Stimulated activated CD4-positive, alpha-beta T cell treated with anti-CD3 and anti-CD28 coated beads, Interleukin-12 subunit alpha, Interleukin-12 subunit beta, amount 100 ng/mL, for 24 hours (primary cell): ENCODE measurements at regions not wholly inside any gene's neighbourhood (a gene's known extent, or its start where the extent isn't known, plus 50 kb on each side); places are given as distances from the start of the nearest gene placed in this dataset.

Source experiments
- DNase-seq, 2 experiments: peaks; one replicate each; pipeline ENCODE4 v3.0.0-alpha.2; 2020; ENCODE audit warnings: low read depth in 2 of 2

DNA sequence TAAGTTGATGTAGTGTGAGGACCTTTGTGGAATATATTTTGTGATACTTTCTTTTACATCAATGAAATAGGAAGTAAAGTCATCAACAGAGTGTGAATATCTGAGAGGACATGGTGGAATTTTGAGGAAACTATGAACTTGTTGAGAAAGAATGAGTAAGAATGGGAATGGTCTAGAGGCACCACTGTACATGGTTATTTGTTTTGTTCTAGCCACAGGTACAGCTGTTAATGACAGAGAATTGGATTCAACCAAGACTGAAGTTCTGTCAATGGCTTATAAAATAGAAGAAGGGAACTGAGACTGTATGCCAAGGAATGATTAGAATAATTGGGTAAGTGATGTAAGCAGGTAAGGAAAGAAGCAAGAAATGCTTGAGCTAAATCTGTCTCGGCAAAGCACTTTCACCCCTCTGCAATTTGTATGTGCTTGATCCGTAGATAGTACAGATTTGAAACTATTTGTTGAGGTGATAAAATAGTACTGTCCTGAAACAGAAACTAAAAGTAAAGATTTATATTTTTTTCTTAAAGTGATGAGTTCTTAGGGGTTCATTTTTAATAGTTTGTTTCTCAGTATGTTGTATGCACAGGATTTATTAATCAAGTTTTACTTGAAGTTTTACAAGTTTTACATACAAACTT, 468.8 kb upstream of the SMC2 start:
- no peak for DNase-seq

DNA sequence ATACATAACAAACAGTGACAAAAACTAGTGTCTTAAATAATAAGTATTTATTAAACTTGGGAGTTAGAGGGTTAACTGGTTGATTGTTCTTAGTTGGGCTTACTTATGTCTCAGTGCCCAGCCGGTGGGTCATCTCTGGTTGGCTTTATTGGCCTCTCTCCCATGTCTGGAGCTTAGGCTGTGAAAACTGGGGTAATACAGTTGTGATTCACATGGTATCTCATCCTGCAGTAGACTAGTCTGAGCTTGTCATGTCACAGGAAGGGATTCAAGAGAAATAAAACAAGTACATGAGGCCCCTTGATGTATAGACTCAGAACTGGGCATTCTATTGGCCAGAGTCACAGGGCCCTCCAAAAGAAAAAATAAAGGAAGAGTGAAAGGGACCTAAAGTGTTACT, 466.4 kb upstream of the SMC2 start:
- DNase-seq = no peak

DNA sequence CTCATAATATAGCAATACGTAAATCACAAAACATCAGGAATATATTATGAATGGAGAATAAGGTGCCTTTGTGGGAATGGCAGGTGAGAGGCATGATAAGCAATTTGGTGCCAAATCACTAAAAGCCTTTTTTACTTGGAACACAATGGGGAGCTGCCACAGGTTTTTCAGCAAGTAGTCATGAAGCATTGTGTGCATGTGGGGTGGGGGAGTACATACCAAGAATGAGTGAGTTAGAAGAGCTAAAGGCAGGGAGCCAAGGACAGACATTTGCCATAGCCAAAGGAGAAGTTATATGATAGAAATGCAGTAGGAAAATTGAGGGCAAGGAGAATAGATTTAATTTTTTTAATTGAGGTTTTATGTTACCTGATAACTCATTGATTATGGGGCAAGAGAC, 445.0 kb upstream of the SMC2 start:
- no peak for DNase-seq

DNA sequence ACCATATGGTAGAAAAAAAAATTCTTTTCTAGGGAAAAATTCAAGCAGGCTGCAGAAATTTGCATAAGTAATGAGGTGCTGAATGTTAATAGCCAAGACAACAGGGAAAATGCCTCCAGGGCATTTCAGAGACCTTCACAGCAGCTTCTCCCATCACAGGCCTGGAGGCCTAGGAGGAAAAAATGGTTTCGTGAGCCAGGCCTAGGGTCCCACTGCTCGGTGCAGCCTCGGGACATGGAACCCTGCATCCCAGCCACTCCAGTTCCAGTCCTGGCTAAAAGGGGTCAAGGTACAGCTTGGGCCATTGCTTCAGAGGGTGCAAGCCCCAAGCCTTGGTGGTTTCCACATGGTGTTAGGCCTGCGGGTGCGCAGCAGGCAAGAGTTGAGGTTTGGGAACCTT, 436.0 kb upstream of the SMC2 start:
- no peak for DNase-seq

GRCh38 chr9:103660830-103661229, 433.3 kb upstream of the SMC2 start:
- no peak for DNase-seq

DNA sequence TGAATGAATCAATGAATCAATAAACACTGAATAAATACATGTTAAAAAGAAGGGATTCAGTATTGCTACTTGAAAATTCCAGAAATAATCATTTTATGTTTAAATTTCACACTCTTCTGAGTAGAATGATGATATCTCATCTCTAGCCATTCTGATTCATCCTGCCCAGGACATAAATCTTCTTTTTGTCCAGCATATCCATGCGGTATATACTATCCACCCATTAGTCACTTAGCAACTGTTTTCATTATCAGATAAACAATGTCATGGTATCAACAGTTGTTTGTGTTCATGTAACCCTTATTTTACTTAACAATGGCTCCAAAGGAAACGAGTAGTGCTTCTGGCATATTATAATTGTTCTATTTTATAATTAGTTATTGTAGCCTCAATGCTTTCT, 432.4 kb upstream of the SMC2 start:
- no peak for DNase-seq

GRCh38 chr9:103669296-103669695, 424.8 kb upstream of the SMC2 start:
- no peak for DNase-seq

DNA sequence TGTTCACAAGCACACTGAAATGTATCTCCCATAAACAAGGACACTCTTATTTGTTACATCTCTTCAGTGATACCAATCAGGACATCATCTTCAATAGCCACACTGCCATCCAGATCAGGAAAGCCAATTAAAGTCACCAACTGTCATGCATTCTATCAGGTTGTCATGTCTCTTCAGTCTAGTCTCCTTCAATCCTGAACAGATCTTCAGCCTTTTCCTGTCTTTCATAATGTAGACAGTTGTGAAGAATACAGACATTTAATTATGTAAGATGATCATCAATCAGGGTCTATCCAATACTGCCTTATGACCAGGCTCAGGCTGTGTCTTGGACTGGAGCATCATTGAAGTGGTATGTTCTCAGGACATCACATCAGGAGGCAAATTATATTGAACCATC, 419.8 kb upstream of the SMC2 start:
- no peak for DNase-seq

DNA sequence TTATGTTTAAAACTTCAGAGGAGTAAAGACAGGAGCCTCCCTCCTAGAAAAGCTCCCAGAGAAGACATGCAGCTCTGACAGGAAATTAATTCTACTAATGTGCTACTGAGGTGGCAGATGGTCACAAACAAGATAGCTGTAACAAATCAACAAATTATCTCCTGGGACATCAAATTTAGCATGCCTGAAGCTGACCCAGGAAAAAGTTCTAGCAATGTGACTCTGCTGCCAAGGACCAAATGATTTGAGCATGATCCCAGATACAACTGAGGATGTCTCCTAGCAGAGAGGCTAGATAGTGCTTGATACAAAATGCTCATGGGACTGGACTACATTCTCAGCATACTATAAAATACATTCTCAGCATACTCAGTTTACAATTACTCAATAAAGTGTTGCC, 413.5 kb upstream of the SMC2 start:
- DNase-seq = no peak

GRCh38 chr9:103681435-103681834, 412.7 kb upstream of the SMC2 start:
- no peak for DNase-seq

- no peak for DNase-seq
Observed at GRCh38 chr9:103700195-103700962, 393.7 kb upstream of the SMC2 start.

GRCh38 chr9:103702572-103702971, 391.5 kb upstream of the SMC2 start:
- no peak for DNase-seq

- DNase-seq = no peak
Observed at GRCh38 chr9:103707181-103707580, 386.9 kb upstream of the SMC2 start.

DNA sequence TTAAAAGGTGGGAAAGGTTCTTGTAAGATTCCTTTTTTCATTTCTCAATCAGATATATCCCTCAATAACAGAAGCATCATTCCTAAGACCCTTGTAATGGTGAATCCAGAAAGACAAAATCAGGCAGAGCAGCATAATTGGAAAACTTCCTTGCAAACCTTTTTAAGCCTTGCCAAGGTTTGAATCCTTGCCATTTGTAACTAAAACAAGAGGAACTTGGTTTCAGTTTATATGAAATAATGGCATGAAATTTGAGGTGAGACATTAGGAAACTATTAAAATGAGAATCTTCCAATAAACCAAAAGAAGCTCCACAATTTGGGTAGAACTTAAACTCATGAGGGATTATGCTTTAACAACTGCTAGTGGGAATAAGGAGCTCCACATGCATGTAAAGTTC, 384.7 kb upstream of the SMC2 start:
- DNase-seq = no peak

- no peak for DNase-seq
Observed at GRCh38 chr9:103713631-103714030, 380.5 kb upstream of the SMC2 start.

DNA sequence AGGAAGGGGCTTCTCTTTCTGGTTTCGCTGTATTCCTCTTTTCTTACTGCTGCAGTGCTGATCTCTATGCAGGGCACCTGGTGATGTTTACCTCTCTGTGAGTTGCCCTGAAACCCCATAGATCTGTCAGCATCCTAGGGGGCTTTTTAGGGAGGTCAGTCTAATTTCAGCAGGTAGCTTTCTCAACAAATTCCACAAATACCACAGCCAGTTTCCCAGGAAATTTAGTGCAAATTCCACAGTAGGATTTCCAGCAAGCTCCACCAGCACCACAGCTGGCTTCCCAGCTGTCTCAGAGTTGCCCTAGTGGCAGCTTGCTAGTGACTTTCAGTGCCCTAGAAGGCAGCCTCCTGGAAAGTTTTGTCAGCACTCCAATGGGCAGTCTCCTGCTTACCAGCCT, 379.1 kb upstream of the SMC2 start:
- DNase-seq = no peak

DNA sequence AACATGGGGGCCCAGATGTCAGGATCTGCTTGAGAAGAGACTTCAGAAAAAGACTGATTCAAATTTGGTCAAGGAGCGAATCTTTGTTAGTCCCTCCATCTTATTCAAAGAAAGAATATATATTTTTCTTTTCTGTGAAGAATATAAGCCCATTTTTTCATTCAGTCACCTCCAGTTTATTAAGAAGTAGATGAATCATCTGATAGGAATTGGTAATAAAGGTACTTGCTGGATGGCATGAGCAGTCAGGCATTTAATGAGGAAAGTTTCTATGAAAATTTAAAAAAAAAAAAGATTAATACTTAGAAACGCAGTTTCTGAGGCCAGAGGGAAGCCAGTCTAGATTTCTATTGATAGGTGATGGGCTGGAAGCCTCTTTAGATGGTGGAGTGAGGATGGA, 373.1 kb upstream of the SMC2 start:
- no peak for DNase-seq

GRCh38 chr9:103730866-103731265, 363.2 kb upstream of the SMC2 start:
- no peak for DNase-seq

GRCh38 chr9:103731541-103731940, 362.6 kb upstream of the SMC2 start:
- DNase-seq = no peak

DNA sequence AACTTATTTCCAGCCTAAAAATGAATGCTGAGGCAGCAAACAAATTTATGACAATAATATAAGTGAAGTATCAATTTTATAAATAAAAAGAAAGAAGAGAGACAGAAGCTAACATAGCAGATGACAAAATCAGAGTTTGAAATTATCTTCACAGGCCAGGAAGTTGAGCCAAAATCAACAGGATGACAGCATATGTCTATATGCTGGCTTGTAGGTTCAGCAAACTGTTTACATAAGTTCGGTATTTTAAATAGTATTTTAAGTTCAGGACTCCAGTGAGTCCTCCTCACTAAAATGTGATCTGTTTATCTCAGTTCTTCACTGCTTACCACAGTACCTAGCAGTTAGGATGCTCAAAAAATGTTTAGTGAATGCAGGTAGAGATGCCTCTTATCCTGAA, 359.6 kb upstream of the SMC2 start:
- DNase-seq = no peak

- DNase-seq = no peak
Observed at GRCh38 chr9:103755441-103755840, 338.7 kb upstream of the SMC2 start.

- no peak for DNase-seq
Observed at GRCh38 chr9:103755986-103756385, 338.1 kb upstream of the SMC2 start.

GRCh38 chr9:103757062-103757461, 337.0 kb upstream of the SMC2 start:
- no peak for DNase-seq

- DNase-seq = no peak
Observed at GRCh38 chr9:103761466-103761865, 332.6 kb upstream of the SMC2 start.
